Astrocyte of the spinal cord (primary cell): ENCODE measurements at regions not wholly inside any gene's neighbourhood (a gene's known extent, or its start where the extent isn't known, plus 50 kb on each side); places are given as distances from the start of the nearest gene placed in this dataset.

Experiments
- DNase-seq: peaks from one replicate; pipeline ENCODE4 v3.0.0; 2011; ENCODE audit warnings: low read depth, low spot score
- H3K4me3 ChIP-seq: 2 replicates; pipeline ENCODE4 v1.5.1; 2011; ENCODE audit warnings: low read depth, mild to moderate bottlenecking, low read length, moderate library complexity
- in situ Hi-C: cut with HindIII; loops from 2 replicates; pipeline ENCODE4 v1.10.0; 2017; ENCODE audit warnings: low sequenced_read_pairs
- TF ChIP-seq, protein P1 (sequence below): IDR thresholded peaks from 2 replicates; pipeline ENCODE4 v1.5.1; 2012; ENCODE audit warnings: low read depth, mild to moderate bottlenecking, low read length, inconsistent platforms

DNA sequence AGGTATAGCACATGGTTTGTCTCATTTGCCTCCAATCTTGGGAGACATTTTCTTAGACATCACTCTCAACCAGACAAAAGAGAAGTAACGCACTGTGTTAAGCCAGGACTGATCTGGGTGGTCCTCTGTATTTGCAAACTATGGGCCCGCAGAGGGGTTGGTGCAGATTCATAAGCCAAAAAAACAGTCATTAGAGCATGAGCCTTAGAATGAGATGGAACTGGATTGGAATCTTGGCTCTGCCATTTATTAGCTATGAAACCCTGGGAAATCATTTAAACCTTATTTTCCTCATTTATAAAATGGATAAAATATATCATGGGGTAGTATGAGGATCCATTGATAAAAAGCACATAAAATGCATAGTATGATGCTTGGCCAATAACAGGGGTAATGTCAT is 213.5 kb upstream of the APCDD1 start:
- no peak overlapping the region for H3K4me3 ChIP-seq
- TF ChIP-seq, protein P1, sequence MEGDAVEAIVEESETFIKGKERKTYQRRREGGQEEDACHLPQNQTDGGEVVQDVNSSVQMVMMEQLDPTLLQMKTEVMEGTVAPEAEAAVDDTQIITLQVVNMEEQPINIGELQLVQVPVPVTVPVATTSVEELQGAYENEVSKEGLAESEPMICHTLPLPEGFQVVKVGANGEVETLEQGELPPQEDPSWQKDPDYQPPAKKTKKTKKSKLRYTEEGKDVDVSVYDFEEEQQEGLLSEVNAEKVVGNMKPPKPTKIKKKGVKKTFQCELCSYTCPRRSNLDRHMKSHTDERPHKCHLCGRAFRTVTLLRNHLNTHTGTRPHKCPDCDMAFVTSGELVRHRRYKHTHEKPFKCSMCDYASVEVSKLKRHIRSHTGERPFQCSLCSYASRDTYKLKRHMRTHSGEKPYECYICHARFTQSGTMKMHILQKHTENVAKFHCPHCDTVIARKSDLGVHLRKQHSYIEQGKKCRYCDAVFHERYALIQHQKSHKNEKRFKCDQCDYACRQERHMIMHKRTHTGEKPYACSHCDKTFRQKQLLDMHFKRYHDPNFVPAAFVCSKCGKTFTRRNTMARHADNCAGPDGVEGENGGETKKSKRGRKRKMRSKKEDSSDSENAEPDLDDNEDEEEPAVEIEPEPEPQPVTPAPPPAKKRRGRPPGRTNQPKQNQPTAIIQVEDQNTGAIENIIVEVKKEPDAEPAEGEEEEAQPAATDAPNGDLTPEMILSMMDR = no peak
- no peak for DNase-seq
- in situ Hi-C loops = no loop called here

DNA sequence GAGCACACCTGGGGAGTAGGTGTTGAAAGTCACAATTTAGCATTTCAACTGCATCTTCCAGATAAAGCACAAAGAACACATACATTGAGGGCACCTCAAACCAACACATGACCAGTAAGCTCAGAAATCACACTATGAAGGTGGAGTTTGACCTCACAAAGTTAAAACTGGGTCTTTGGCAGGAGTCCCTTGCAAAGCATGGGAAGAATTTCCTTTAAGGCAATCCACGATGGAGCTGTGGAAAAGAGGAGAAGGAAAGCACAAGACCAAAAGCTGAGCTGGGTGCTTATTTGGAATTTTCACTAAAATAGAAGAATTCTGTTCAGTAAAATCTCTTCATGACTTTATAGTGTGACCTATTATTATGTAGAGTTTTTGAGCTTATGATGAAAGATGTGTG is 212.9 kb upstream of the APCDD1 start:
- TF ChIP-seq, protein P1 = no peak
- no peak overlapping the region for H3K4me3 ChIP-seq
- in situ Hi-C loops = no loop called here
- DNase-seq = no peak

DNA sequence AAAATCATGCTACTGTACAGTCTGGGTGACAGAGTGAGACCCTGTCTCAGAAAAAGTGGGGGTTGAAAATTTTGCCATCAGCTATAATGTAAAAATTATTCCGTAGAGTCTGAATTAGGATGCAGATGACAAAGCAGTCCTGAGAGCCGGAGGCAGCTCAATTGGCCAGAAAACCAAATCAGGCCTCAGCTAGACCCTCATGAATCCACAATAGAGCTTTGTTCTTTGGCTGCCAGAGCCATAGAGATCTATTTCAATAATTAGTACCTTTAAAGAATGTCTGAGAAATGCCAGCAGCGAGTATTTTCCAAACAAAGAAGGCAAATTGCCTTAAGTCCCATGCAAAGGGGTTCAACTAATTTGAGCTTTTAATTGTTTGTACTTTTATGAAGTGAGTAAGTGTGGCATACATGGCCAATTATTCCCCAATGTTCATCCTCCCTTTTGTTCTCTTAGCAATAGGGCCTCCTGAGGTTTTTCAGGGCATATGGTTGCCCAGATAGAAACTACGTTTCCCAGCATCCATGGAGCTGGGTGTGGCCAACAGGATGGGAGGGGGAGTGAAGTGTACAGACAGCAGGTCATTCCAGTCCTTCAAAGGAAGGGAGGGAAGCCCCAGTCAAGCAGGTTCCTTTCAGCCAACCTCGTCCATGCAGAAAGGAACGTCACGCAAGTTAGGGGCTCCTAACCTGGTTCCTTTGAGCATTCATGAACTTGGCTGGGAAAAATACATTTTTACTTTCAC is 211.3 kb upstream of the APCDD1 start:
- TF ChIP-seq, protein P1 = no peak
- DNase-seq = no peak
- H3K4me3 ChIP-seq = no peak overlapping the region
- in situ Hi-C loops = no loop called here

DNA sequence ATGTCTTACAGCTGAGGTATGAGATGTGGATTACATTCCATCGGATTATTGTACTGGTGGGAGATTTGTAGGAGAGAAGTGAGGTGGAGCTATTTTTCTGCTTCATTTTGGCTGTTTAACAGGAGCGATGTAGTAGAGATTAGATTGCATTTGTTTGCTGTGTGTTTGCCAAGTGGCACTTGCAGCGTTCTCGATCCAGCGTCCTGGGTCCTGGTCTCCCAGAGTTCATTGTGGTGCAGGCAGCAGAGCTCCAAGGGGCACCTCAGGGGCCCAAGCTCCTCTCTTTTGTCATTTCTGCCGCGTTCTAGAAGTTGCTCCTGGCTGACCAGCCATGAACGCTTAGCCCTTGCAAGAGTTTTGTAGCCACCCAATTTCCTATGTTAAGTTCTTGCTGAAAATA is 210.1 kb upstream of the APCDD1 start:
- in situ Hi-C loops = no loop called here

DNA sequence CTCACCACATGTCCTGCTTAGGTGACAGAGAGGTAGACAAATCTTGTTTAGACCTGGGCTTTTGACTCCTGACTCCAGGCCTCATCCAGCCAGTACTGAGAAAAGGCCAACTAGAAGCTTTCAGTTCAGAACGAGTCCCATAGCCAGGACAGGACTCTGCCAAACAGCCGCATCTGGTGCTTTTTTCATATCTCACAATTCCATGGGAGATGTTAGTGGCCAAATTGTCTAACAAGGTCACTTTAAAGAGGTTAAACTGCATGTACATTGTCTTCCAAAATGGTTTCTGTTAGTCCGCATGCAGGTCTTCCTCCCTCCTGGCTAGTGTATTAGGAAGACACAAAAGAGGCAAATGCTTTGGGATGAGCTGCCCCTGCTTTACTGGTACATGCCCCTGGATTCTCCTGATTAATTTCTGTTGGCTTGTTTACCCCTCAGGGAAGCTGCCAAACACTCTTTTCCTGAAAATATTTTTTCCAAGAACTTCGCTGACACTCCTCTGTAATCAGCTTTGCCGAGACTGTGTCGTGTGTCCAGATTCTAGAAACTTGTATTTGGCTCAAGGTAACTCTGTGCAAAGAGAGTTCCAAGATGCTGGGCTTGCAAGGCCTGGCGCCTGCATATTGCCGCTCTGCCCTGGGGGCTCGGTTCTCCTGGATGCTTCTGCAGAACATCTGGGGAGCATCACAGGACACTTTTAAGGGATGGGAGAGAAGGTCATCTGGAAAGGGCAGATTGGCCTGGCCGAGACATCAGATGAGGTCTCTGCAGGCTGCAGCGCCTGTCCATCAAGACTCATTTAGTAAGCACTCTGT is 209.2 kb upstream of the APCDD1 start:
- no peak overlapping the region for H3K4me3 ChIP-seq
- TF ChIP-seq, protein P1 = no peak
- in situ Hi-C loops = no loop called here
- no peak for DNase-seq

More for the DNA sequence above, 210.1 kb upstream of the APCDD1 start:
- TF ChIP-seq, protein P1 = no peak
- H3K4me3 ChIP-seq = no peak overlapping the region
- DNase-seq = no peak

DNA sequence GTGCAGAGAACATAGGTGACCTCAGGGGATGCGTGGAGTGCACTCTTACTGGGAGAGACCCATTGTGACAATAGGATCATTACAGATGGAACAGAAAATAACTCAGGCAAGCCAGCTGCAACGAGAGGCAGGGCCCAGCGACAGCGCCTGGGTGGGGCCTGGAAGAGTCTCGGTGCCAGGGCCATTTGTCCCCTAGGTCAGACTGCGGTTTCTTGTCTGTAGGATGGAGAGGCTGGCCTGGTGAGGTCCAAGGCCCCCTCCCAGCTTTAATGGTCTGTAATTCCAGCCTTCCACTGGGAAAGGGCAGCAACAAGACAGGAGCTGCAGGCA is 208.6 kb upstream of the APCDD1 start:
- no peak overlapping the region for H3K4me3 ChIP-seq
- TF ChIP-seq, protein P1 = no peak
- DNase-seq = no peak
- in situ Hi-C loops = no loop called here
